SH-SY5Y (cell line): ENCODE measurements at regions not wholly inside any gene's neighbourhood (a gene's known extent, or its start where the extent isn't known, plus 50 kb on each side); places are given as distances from the start of the nearest gene placed in this dataset.

ENCODE experiments used
- GATA2 ChIP-seq: IDR thresholded peaks from 2 replicates; pipeline ENCODE4 v1.6.1; 2011; ENCODE audit warnings: mild to moderate bottlenecking, low read depth, low read length
- GATA3 ChIP-seq: IDR thresholded peaks from 2 replicates; pipeline ENCODE4 v1.6.1; 2011; ENCODE audit warnings: low read depth, mild to moderate bottlenecking, low read length, moderate library complexity

- no peak for TF ChIP-seq GATA3
- no peak for TF ChIP-seq GATA2
Observed at GRCh38 chr6:48213076-48213788, 102.2 kb upstream of the PTCHD4 start.
